ENCODE measurements at regions not wholly inside any gene's neighbourhood (a gene's known extent, or its start where the extent isn't known, plus 50 kb on each side); places are given as distances from the start of the nearest gene placed in this dataset.

DNA sequence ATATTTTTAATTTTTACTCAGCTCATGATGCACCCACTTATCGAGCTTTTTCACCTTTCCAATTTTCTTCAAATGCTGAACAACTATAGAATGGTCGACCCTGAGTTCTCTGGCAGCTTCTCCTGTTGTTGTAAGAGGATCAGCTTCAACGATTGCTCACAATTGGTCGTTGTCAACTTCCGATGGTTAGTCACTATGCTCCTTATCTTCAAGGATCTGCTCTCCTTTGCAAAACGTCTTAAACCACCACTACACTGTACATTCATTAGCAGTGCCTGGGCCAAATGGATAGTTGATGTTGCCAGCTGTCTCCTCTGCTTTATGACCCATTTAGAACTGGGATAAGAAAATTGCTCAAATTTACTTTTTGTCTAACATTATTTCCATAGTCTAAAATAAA, 385.9 kb upstream of the LYPLAL1 start:
- TF ChIP-seq, protein P1, sequence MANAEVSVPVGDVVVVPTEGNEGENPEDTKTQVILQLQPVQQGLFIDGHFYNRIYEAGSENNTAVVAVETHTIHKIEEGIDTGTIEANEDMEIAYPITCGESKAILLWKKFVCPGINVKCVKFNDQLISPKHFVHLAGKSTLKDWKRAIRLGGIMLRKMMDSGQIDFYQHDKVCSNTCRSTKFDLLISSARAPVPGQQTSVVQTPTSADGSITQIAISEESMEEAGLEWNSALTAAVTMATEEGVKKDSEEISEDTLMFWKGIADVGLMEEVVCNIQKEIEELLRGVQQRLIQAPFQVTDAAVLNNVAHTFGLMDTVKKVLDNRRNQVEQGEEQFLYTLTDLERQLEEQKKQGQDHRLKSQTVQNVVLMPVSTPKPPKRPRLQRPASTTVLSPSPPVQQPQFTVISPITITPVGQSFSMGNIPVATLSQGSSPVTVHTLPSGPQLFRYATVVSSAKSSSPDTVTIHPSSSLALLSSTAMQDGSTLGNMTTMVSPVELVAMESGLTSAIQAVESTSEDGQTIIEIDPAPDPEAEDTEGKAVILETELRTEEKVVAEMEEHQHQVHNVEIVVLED (CRISPR knock-in tag; IDR thresholded peaks at IDR 0.05; ENCODE audit: borderline replicate concordance): no peak
- TF ChIP-seq ZNF83 (CRISPR knock-in tag; IDR thresholded peaks at IDR 0.05; ENCODE audit: borderline replicate concordance) (no peak), JUN (CRISPR knock-in tag; IDR thresholded peaks at IDR 0.05) (no peak), POLR2AphosphoS5 (IDR thresholded peaks at IDR 0.05; ENCODE audit: low read depth, low read length) (no peak), RFXANK (CRISPR knock-in tag; IDR thresholded peaks at IDR 0.05) (no peak)
- TF ChIP-seq, protein P2, sequence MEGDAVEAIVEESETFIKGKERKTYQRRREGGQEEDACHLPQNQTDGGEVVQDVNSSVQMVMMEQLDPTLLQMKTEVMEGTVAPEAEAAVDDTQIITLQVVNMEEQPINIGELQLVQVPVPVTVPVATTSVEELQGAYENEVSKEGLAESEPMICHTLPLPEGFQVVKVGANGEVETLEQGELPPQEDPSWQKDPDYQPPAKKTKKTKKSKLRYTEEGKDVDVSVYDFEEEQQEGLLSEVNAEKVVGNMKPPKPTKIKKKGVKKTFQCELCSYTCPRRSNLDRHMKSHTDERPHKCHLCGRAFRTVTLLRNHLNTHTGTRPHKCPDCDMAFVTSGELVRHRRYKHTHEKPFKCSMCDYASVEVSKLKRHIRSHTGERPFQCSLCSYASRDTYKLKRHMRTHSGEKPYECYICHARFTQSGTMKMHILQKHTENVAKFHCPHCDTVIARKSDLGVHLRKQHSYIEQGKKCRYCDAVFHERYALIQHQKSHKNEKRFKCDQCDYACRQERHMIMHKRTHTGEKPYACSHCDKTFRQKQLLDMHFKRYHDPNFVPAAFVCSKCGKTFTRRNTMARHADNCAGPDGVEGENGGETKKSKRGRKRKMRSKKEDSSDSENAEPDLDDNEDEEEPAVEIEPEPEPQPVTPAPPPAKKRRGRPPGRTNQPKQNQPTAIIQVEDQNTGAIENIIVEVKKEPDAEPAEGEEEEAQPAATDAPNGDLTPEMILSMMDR (CRISPR knock-in tag; IDR thresholded peaks at IDR 0.05): no peak
- TF ChIP-seq, protein P3, sequence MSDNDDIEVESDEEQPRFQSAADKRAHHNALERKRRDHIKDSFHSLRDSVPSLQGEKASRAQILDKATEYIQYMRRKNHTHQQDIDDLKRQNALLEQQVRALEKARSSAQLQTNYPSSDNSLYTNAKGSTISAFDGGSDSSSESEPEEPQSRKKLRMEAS (IDR thresholded peaks at IDR 0.05): no peak
- TF ChIP-seq, protein P4, sequence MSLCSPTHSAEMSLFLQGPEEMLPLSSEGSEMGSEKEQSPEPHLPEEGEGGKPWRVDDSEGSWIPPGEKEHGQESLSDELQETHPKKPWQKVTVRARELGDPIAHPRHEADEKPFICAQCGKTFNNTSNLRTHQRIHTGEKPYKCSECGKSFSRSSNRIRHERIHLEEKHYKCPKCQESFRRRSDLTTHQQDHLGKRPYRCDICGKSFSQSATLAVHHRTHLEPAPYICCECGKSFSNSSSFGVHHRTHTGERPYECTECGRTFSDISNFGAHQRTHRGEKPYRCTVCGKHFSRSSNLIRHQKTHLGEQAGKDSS (CRISPR knock-in tag; IDR thresholded peaks at IDR 0.05; ENCODE audit: borderline replicate concordance, low read depth): no peak

All from HepG2 (cell line).